Prostate gland (tissue), 2 donors: ENCODE measurements at regions not wholly inside any gene's neighbourhood (a gene's known extent, or its start where the extent isn't known, plus 50 kb on each side); places are given as distances from the start of the nearest gene placed in this dataset.

Experiments used
- CTCF ChIP-seq, 4 experiments: fragments of 200-600 bp in 2 of 4; fragments of 450-650 bp in 2 of 4; sonication (generic) in 2 of 4; IDR thresholded peaks; 1 replicate in 3 of 4; 2 replicates in 1 of 4; pipeline ENCODE4 v1.5.1; 2016 to 2019; ENCODE audit warnings: antibody characterized with exemption in 4 of 4, mild to moderate bottlenecking in 2 of 4, moderate library complexity in 2 of 4
- POLR2A ChIP-seq: fragments of 450-650 bp; IDR thresholded peaks from one replicate; pipeline ENCODE4 v1.6.1; 2016; ENCODE audit warnings: antibody characterized with exemption, mild to moderate bottlenecking
- POLR2AphosphoS5 ChIP-seq: sonication (generic); formaldehyde crosslinking; IDR thresholded peaks from one replicate; pipeline ENCODE4 v1.6.1; 2017; ENCODE audit warnings: antibody characterized with exemption

- no peak for TF ChIP-seq POLR2AphosphoS5
- TF ChIP-seq CTCF (IDR thresholded peaks at IDR 0.05) = no peak
- no peak for TF ChIP-seq POLR2A
Measured at GRCh38 chr10:53638006-53638405, 865.4 kb upstream of the MBL2 start.
